HUES48 (cell line): ENCODE measurements at regions not wholly inside any gene's neighbourhood (a gene's known extent, or its start where the extent isn't known, plus 50 kb on each side); places are given as distances from the start of the nearest gene placed in this dataset.

ENCODE experiments used
- H3K27ac ChIP-seq: one replicate; pipeline ENCODE4 v1.7.0; 2013; ENCODE audit warnings: low read depth, low read length, inconsistent platforms
- H3K27me3 ChIP-seq: 2 replicates; pipeline ENCODE4 v1.6.1; 2013; ENCODE audit warnings: mild to moderate bottlenecking, low read length; ENCODE audit not compliant: control insufficient read depth, insufficient read depth
- H3K36me3 ChIP-seq: 2 replicates; pipeline ENCODE4 v1.6.1; 2013; ENCODE audit warnings: low read length; ENCODE audit not compliant: control insufficient read depth, insufficient read depth
- H3K4me1 ChIP-seq: 2 replicates; pipeline ENCODE4 v1.6.1; 2013; ENCODE audit warnings: mild to moderate bottlenecking, low read length; ENCODE audit not compliant: control insufficient read depth, insufficient read depth
- H3K4me3 ChIP-seq: 2 replicates; pipeline ENCODE4 v1.5.1; 2013; ENCODE audit warnings: mild to moderate bottlenecking, low read depth, low read length
- H3K9ac ChIP-seq: 2 replicates; pipeline ENCODE4 v1.6.1; 2013; ENCODE audit warnings: mild to moderate bottlenecking, low read depth, low read length, moderate library complexity
- H3K9me3 ChIP-seq: 2 replicates; pipeline ENCODE4 v1.6.1; 2013; ENCODE audit warnings: low read length; ENCODE audit not compliant: control insufficient read depth, insufficient read depth

GRCh38 chr2:62595474-62595873 lies 89.5 kb upstream of the TMEM17 start:
- Histone ChIP-seq H3K27me3 (no peaks in the 10 kb centered on the region), H3K9ac (no peak overlapping the region), H3K4me3 (no peak overlapping the region), H3K4me1 (no peaks in the 10 kb centered on the region), H3K27ac (no peak overlapping the region), H3K9me3 (no peaks in the 10 kb centered on the region), H3K36me3 (no peaks in the 10 kb centered on the region)

GRCh38 chr2:62593825-62594224 lies 87.8 kb upstream of the TMEM17 start:
- Histone ChIP-seq H3K27ac (no peak overlapping the region), H3K9ac (no peak overlapping the region), H3K4me3 (no peak overlapping the region), H3K9me3 (no peaks in the 10 kb centered on the region), H3K36me3 (no peaks in the 10 kb centered on the region), H3K4me1 (peaks cover 4% of the 10 kb centered on the region; the same call in 1 of the 2 replicates), H3K27me3 (no peaks in the 10 kb centered on the region)

- Histone ChIP-seq H3K4me1 (peaks cover 4% of the 10 kb centered on the region; the same call in 1 of the 2 replicates), H3K4me3 (no peak overlapping the region), H3K36me3 (no peaks in the 10 kb centered on the region), H3K9ac (no peak overlapping the region), H3K9me3 (peaks cover 5% of the 10 kb centered on the region), H3K27ac (no peak overlapping the region), H3K27me3 (no peaks in the 10 kb centered on the region)
These were observed 85.5 kb upstream of the TMEM17 start for GRCh38 chr2:62591491-62591890.

- H3K27me3 ChIP-seq: no peaks in the 10 kb centered on the region
- no peak overlapping the region for H3K27ac ChIP-seq
- no peaks in the 10 kb centered on the region for H3K36me3 ChIP-seq
- H3K4me1 ChIP-seq: peaks cover 4% of the 10 kb centered on the region; the same call in 1 of the 2 replicates
- no peak overlapping the region for H3K9ac ChIP-seq
- peaks cover 7% of the 10 kb centered on the region for H3K9me3 ChIP-seq
- no peak overlapping the region for H3K4me3 ChIP-seq
These were observed 83.8 kb upstream of the TMEM17 start for GRCh38 chr2:62589691-62590356.

GRCh38 chr2:62587592-62587991 lies 81.6 kb upstream of the TMEM17 start:
- H3K27me3 ChIP-seq: no peaks in the 10 kb centered on the region
- H3K4me1 ChIP-seq: peaks cover 4% of the 10 kb centered on the region; the same call in 1 of the 2 replicates
- H3K9me3 ChIP-seq: peaks cover 7% of the 10 kb centered on the region
- no peak overlapping the region for H3K9ac ChIP-seq
- H3K4me3 ChIP-seq: no peak overlapping the region
- no peaks in the 10 kb centered on the region for H3K36me3 ChIP-seq
- H3K27ac ChIP-seq: no peak overlapping the region

GRCh38 chr2:62586981-62587380 lies 81.0 kb upstream of the TMEM17 start:
- Histone ChIP-seq H3K4me3 (no peak overlapping the region), H3K9me3 (peaks cover 7% of the 10 kb centered on the region), H3K9ac (no peak overlapping the region), H3K4me1 (peaks cover 4% of the 10 kb centered on the region; the same call in 1 of the 2 replicates), H3K36me3 (no peaks in the 10 kb centered on the region), H3K27me3 (no peaks in the 10 kb centered on the region), H3K27ac (no peak overlapping the region)

DNA sequence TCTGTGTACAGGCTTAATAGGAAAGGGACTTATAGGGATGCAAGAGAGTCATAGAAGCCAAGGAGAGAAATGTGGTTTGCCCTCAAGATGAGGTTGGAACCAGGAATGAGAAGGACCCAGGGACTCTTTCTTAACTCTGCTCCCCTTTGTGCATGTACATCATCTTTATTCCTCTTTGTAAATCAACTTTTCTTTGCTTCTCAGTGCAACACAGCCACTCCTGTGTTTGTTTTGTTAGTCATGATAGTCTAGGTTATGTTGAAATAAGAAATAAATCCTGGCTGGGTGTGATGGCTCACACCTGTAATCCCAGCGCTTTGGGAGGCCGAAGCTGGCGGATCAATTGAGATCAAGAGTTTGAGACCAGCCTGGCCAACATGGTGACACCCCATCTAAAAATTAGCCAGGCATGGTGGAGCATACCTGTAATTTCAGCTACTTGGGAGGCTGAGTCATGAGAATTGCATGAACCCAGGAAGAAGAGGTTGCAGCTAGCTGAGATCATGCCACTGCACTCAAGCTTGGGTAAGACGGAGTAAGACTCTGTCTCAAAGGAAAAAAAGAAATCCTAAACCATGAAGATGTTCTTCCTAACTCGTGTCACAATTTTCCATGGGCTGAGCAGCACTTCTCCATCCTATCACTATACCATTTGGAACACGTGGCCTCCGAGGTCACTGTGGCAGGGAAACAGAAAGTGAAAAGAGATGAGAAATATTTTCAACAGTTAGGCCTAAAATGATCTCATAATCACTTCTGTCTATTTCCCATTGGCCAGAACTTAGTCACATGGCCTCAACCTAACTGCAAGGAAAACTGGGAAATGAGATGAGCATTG lies 73.0 kb upstream of the TMEM17 start:
- H3K4me3 ChIP-seq: no peak overlapping the region
- no peaks in the 10 kb centered on the region for H3K27me3 ChIP-seq
- no peaks in the 10 kb centered on the region for H3K36me3 ChIP-seq
- H3K9me3 ChIP-seq: no peaks in the 10 kb centered on the region
- H3K4me1 ChIP-seq: no peaks in the 10 kb centered on the region
- no peak overlapping the region for H3K27ac ChIP-seq
- H3K9ac ChIP-seq: no peak overlapping the region

DNA sequence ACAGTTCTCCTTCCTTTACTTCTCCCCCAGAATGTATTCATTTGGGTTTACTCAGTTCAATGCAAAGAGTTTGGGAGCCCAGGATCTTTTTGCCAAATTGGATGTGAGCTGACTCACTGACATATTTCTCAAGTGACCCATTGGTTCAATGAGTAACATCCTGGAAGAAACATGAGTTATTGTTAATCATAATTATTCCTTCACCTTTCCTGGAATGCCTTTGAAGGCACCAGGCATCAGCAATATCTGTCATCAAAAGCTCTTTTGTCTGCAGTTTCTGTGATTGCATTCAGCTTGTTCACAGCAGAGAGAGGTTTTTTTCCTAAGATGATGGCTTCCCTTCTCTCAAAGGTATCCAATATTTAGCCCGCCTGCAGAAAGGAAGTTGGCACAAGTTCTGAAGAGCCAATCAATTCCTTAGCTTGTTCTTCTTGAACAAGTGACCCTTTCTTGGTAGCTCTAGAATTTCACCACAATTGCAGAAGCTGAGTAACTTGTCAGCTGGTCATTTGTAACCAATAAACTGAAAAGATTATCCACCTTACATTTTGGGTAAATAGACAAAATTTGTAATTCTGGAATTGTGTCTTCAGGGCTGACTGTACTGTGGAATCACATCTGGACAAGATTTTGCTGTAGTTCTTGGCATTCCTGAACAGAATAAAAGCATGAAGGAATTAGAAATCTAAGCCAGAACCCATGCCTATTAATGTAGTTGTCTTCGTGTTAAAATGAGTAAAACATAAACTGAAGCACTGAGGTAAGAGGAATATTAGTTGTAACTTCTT lies 72.2 kb upstream of the TMEM17 start:
- H3K27ac ChIP-seq: peak overlapping the region; percentile 15
- H3K36me3 ChIP-seq: no peaks in the 10 kb centered on the region
- no peaks in the 10 kb centered on the region for H3K9me3 ChIP-seq
- H3K4me1 ChIP-seq: no peaks in the 10 kb centered on the region
- no peak overlapping the region for H3K4me3 ChIP-seq
- no peaks in the 10 kb centered on the region for H3K27me3 ChIP-seq
- H3K9ac ChIP-seq: no peak overlapping the region

DNA sequence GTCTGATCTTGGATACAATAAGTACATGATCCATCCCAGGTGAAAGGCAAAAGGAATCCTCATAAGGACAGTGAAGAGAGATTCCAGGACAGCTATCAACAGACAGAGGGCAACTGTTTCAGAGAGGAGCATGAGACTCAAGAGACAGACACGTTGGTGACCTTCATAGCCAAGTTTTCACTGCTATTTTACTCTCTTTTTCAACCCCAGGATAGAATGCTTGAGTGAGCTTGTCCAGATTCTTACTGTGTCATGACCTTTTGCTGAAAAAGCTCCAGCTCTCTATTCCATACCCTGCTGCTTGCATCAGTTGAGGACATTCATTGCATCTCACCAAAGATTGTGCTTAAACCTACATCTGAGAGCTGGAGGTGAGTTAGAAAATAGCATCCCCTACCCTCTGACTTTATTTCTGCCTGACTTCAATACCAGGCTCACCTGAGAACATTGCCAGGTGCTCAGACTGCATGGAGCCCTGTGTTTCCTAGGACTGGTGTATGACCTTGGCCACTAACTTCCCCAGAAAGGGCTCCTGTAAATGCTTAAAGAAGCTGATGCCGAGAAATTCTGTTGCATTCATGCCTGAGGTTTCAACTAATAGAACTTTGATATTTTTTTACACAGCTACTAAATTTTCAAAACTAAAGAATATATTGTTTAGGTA lies 70.4 kb upstream of the TMEM17 start:
- peaks cover 14% of the 10 kb centered on the region for H3K27me3 ChIP-seq
- no peak overlapping the region for H3K9ac ChIP-seq
- no peaks in the 10 kb centered on the region for H3K4me1 ChIP-seq
- no peak overlapping the region for H3K4me3 ChIP-seq
- H3K9me3 ChIP-seq: no peaks in the 10 kb centered on the region
- H3K36me3 ChIP-seq: no peaks in the 10 kb centered on the region
- no peak overlapping the region for H3K27ac ChIP-seq

DNA sequence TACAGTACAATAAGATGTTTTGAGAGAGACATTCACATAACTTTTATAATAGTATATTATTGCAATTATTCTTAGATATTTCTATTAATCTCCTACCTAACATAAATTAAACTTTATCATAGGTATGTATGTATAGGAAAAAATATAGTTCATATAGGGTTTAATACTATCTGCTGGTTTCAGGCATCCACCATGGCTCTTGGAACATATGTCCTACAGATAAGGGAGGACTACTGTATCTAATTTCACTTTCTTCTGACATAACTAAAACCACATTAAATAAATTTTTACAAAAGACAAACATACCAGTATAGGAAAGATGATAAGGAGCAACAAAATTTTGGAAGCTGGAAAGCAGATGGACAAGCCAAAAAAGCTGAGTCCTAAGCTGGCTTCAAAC lies 67.9 kb upstream of the TMEM17 start:
- H3K36me3 ChIP-seq: no peaks in the 10 kb centered on the region
- H3K27me3 ChIP-seq: peaks cover 26% of the 10 kb centered on the region
- H3K9ac ChIP-seq: no peak overlapping the region
- peaks cover 16% of the 10 kb centered on the region for H3K4me1 ChIP-seq
- no peak overlapping the region for H3K27ac ChIP-seq
- H3K4me3 ChIP-seq: no peak overlapping the region
- no peaks in the 10 kb centered on the region for H3K9me3 ChIP-seq
